HG03520 (cell line): ENCODE measurements at regions not wholly inside any gene's neighbourhood (a gene's known extent, or its start where the extent isn't known, plus 50 kb on each side); places are given as distances from the start of the nearest gene placed in this dataset.

Experiments
- ATAC-seq: cut with Tn5 transposase; IDR thresholded peaks from one replicate; pipeline ENCODE4 v1.9.1; 2021; ENCODE audit warnings: mild to moderate bottlenecking, moderate library complexity; ENCODE audit not compliant: unreplicated experiment

- ATAC-seq, result no peak
These were observed 76.3 kb downstream of the PSMG1 start for GRCh38 chr21:39106881-39107462.

- ATAC-seq, result no peak
These were observed 77.4 kb downstream of the PSMG1 start for GRCh38 chr21:39105836-39106235.

GRCh38 chr21:39105341-39105765 is 77.9 kb downstream of the PSMG1 start:
- ATAC-seq, result no peak

- no peak for ATAC-seq
These were observed 78.3 kb downstream of the PSMG1 start for GRCh38 chr21:39104911-39105310.

- no peak for ATAC-seq
These were observed 79.6 kb downstream of the PSMG1 start for GRCh38 chr21:39103689-39104088.

- ATAC-seq, result no peak
These were observed 83.4 kb downstream of the PSMG1 start for GRCh38 chr21:39099859-39100258.

- ATAC-seq, result no peak
These were observed 84.5 kb downstream of the PSMG1 start for GRCh38 chr21:39098696-39099200.

GRCh38 chr21:39097981-39098380 is 85.3 kb downstream of the PSMG1 start:
- ATAC-seq, result no peak

- ATAC-seq, result no peak
These were observed 85.9 kb downstream of the PSMG1 start for GRCh38 chr21:39097335-39097861.

- no peak for ATAC-seq
These were observed 86.5 kb downstream of the PSMG1 start for GRCh38 chr21:39096754-39097153.

GRCh38 chr21:39095681-39096080 is 87.6 kb downstream of the PSMG1 start:
- no peak for ATAC-seq

- no peak for ATAC-seq
These were observed 88.2 kb downstream of the PSMG1 start for GRCh38 chr21:39094847-39095579.

GRCh38 chr21:39094087-39094780 is 89.0 kb downstream of the PSMG1 start:
- ATAC-seq, result no peak

GRCh38 chr21:39093526-39093925 is 89.7 kb downstream of the PSMG1 start:
- ATAC-seq, result no peak

GRCh38 chr21:39088831-39089380 is 94.3 kb downstream of the PSMG1 start:
- ATAC-seq, result no peak

GRCh38 chr21:39088031-39088370 is 95.2 kb downstream of the PSMG1 start:
- ATAC-seq, result no peak

- no peak for ATAC-seq
These were observed 95.8 kb downstream of the PSMG1 start for GRCh38 chr21:39087238-39088030.

GRCh38 chr21:39086547-39086946 is 96.7 kb downstream of the PSMG1 start:
- no peak for ATAC-seq

- ATAC-seq, result no peak
These were observed 97.3 kb downstream of the PSMG1 start for GRCh38 chr21:39085843-39086405.

GRCh38 chr21:39084979-39085729 is 98.1 kb downstream of the PSMG1 start:
- ATAC-seq, result no peak
